OCI-LY1 (cell line): ENCODE measurements at regions not wholly inside any gene's neighbourhood (a gene's known extent, or its start where the extent isn't known, plus 50 kb on each side); places are given as distances from the start of the nearest gene placed in this dataset.

Experiments used
- EZH2 ChIP-seq: fragments of 200-600 bp; sonication (generic), shearing (Covaris generic); IDR thresholded peaks from 2 replicates; pipeline ENCODE4 v1.8.0; 2017; ENCODE audit warnings: borderline replicate concordance, mixed run types, mild to moderate bottlenecking, antibody characterized with exemption, low read length, moderate library complexity, mixed read lengths
- TF ChIP-seq, protein P1 (sequence below): fragments of 200-600 bp; sonication (generic), shearing (Covaris generic); IDR thresholded peaks from 2 replicates; pipeline ENCODE4 v1.5.1; 2017; ENCODE audit warnings: mild to moderate bottlenecking, antibody characterized with exemption, low read length, moderate library complexity, mixed read lengths

DNA sequence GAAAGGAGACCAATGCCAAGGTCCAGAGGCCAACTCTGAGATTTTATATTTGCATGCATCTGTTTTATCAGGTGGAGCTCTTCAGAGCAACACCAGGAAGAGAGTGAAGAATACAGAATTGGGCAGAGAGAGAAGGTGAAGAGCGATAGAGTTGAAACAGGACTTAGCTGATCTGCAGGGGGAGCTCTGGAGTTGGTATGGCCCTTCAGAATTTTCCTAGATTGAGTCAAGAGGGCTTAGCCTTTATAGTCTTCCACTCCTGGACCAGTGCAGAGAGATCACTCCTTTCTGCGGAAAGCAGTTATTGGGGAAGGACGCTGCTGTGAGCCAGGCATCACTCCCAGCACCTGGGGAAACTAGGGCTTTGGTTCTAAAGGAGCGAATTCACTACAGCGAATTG, 105.0 kb upstream of the DGKB start:
- TF ChIP-seq, protein P1, sequence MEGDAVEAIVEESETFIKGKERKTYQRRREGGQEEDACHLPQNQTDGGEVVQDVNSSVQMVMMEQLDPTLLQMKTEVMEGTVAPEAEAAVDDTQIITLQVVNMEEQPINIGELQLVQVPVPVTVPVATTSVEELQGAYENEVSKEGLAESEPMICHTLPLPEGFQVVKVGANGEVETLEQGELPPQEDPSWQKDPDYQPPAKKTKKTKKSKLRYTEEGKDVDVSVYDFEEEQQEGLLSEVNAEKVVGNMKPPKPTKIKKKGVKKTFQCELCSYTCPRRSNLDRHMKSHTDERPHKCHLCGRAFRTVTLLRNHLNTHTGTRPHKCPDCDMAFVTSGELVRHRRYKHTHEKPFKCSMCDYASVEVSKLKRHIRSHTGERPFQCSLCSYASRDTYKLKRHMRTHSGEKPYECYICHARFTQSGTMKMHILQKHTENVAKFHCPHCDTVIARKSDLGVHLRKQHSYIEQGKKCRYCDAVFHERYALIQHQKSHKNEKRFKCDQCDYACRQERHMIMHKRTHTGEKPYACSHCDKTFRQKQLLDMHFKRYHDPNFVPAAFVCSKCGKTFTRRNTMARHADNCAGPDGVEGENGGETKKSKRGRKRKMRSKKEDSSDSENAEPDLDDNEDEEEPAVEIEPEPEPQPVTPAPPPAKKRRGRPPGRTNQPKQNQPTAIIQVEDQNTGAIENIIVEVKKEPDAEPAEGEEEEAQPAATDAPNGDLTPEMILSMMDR = peak; percentile 55
- no peak for TF ChIP-seq EZH2
